ENCODE measurements at regions not wholly inside any gene's neighbourhood (a gene's known extent, or its start where the extent isn't known, plus 50 kb on each side); places are given as distances from the start of the nearest gene placed in this dataset.

- H3K36me3 ChIP-seq (ENCODE audit: control insufficient read depth, insufficient read depth, low read length), result no peaks in the 10 kb centered on the region
- DNase-seq (ENCODE audit: extremely low read depth, insufficient read length), result no peak
- no peak for TF ChIP-seq CTCF (IDR thresholded peaks at IDR 0.05; ENCODE audit: insufficient read depth, low read length, poor library complexity, severe bottlenecking)
- H3K4me3 ChIP-seq (replicated peaks; ENCODE audit: low read depth, low read length), result no peak overlapping the region
- H3K27me3 ChIP-seq (replicated peaks; ENCODE audit: control insufficient read depth, insufficient read depth, low read length), result no peaks in the 10 kb centered on the region
Observed at GRCh38 chr5:29337030-29337429, 1856.5 kb upstream of the CDH6 start.

GRCh38 chr5:29321591-29321990 is 1871.9 kb upstream of the CDH6 start:
- Histone ChIP-seq H3K27me3 (replicated peaks; ENCODE audit: control insufficient read depth, insufficient read depth, low read length) (no peaks in the 10 kb centered on the region), H3K4me3 (replicated peaks; ENCODE audit: low read depth, low read length) (no peak overlapping the region), H3K36me3 (ENCODE audit: control insufficient read depth, insufficient read depth, low read length) (no peaks in the 10 kb centered on the region)
- no peak for DNase-seq (ENCODE audit: extremely low read depth, insufficient read length)
- no peak for TF ChIP-seq CTCF (IDR thresholded peaks at IDR 0.05; ENCODE audit: insufficient read depth, low read length, poor library complexity, severe bottlenecking)

GRCh38 chr5:29309359-29309758 is 1884.1 kb upstream of the CDH6 start:
- Histone ChIP-seq H3K36me3 (ENCODE audit: control insufficient read depth, insufficient read depth, low read length) (no peaks in the 10 kb centered on the region), H3K27me3 (replicated peaks; ENCODE audit: control insufficient read depth, insufficient read depth, low read length) (no peaks in the 10 kb centered on the region), H3K4me3 (replicated peaks; ENCODE audit: low read depth, low read length) (no peak overlapping the region)
- no peak for TF ChIP-seq CTCF (IDR thresholded peaks at IDR 0.05; ENCODE audit: insufficient read depth, low read length, poor library complexity, severe bottlenecking)
- no peak for DNase-seq (ENCODE audit: extremely low read depth, insufficient read length)

GRCh38 chr5:29307478-29307877 is 1886.0 kb upstream of the CDH6 start:
- Histone ChIP-seq H3K4me3 (replicated peaks; ENCODE audit: low read depth, low read length) (no peak overlapping the region), H3K36me3 (ENCODE audit: control insufficient read depth, insufficient read depth, low read length) (no peaks in the 10 kb centered on the region), H3K27me3 (replicated peaks; ENCODE audit: control insufficient read depth, insufficient read depth, low read length) (no peaks in the 10 kb centered on the region)
- no peak for DNase-seq (ENCODE audit: extremely low read depth, insufficient read length)
- no peak for TF ChIP-seq CTCF (IDR thresholded peaks at IDR 0.05; ENCODE audit: insufficient read depth, low read length, poor library complexity, severe bottlenecking)

GRCh38 chr5:29304545-29304944 is 1888.9 kb upstream of the CDH6 start:
- DNase-seq (ENCODE audit: extremely low read depth, insufficient read length), result no peak
- Histone ChIP-seq H3K36me3 (ENCODE audit: control insufficient read depth, insufficient read depth, low read length) (no peaks in the 10 kb centered on the region), H3K4me3 (replicated peaks; ENCODE audit: low read depth, low read length) (no peak overlapping the region), H3K27me3 (replicated peaks; ENCODE audit: control insufficient read depth, insufficient read depth, low read length) (no peaks in the 10 kb centered on the region)
- no peak for TF ChIP-seq CTCF (IDR thresholded peaks at IDR 0.05; ENCODE audit: insufficient read depth, low read length, poor library complexity, severe bottlenecking)

GRCh38 chr5:29296548-29296947 is 1896.9 kb upstream of the CDH6 start:
- Histone ChIP-seq H3K4me3 (replicated peaks; ENCODE audit: low read depth, low read length) (no peak overlapping the region), H3K27me3 (replicated peaks; ENCODE audit: control insufficient read depth, insufficient read depth, low read length) (no peaks in the 10 kb centered on the region), H3K36me3 (ENCODE audit: control insufficient read depth, insufficient read depth, low read length) (no peaks in the 10 kb centered on the region)
- DNase-seq (ENCODE audit: extremely low read depth, insufficient read length), result peak; percentile 1
- TF ChIP-seq CTCF (IDR thresholded peaks at IDR 0.05; ENCODE audit: insufficient read depth, low read length, poor library complexity, severe bottlenecking), result no peak

Measured in GM06990 (cell line).